ENCODE measurements at regions not wholly inside any gene's neighbourhood (a gene's known extent, or its start where the extent isn't known, plus 50 kb on each side); places are given as distances from the start of the nearest gene placed in this dataset.
"Not testable (repeated sequence)": the region's sequence is repeated elsewhere in the genome, so short reads cannot be mapped to it uniquely, and the experiment has no call there.

DNA sequence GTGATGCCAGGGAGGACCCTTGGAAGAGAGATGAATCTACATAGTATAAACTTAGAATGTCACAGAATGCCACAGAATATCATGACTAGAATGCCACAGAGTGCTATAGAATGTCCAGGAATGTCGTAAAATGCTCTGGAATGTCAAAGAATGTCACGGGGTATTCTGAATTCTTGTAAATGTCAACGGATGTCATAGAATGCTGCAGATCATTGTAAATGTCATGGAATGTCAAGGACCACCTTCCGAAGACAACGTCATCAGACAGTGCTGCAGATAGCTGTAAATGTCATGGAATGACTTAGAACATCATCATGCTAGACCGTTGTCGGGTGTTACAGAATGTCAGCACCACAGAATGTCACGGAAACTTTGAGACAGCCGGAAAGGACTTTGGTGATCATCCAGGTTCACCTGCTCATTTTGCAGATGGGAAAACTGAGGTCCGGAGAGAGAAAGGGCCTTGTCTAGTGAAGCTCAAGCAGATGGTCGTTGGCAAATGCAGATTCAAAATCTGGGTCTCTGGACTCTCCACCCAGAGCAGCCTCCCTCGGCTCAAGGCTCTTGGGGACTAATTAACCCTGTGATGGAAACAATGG lies 117.1 kb downstream of the LHX2 start:
- no peak for TF ChIP-seq PRRX2 (CRISPR knock-in tag; IDR thresholded peaks at IDR 0.05)
- TF ChIP-seq ZNF219 (CRISPR knock-in tag; IDR thresholded peaks at IDR 0.05; ENCODE audit: borderline replicate concordance), result no peak
- no peak for TF ChIP-seq ZNF121 (CRISPR knock-in tag; IDR thresholded peaks at IDR 0.05)
- TF ChIP-seq, protein P1, sequence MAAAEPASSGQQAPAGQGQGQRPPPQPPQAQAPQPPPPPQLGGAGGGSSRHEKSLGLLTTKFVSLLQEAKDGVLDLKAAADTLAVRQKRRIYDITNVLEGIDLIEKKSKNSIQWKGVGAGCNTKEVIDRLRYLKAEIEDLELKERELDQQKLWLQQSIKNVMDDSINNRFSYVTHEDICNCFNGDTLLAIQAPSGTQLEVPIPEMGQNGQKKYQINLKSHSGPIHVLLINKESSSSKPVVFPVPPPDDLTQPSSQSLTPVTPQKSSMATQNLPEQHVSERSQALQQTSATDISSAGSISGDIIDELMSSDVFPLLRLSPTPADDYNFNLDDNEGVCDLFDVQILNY (CRISPR knock-in tag; IDR thresholded peaks at IDR 0.05), result no peak
- no peak for TF ChIP-seq TCF7 (CRISPR knock-in tag; IDR thresholded peaks at IDR 0.05; ENCODE audit: low read depth)
- TF ChIP-seq, protein P2, sequence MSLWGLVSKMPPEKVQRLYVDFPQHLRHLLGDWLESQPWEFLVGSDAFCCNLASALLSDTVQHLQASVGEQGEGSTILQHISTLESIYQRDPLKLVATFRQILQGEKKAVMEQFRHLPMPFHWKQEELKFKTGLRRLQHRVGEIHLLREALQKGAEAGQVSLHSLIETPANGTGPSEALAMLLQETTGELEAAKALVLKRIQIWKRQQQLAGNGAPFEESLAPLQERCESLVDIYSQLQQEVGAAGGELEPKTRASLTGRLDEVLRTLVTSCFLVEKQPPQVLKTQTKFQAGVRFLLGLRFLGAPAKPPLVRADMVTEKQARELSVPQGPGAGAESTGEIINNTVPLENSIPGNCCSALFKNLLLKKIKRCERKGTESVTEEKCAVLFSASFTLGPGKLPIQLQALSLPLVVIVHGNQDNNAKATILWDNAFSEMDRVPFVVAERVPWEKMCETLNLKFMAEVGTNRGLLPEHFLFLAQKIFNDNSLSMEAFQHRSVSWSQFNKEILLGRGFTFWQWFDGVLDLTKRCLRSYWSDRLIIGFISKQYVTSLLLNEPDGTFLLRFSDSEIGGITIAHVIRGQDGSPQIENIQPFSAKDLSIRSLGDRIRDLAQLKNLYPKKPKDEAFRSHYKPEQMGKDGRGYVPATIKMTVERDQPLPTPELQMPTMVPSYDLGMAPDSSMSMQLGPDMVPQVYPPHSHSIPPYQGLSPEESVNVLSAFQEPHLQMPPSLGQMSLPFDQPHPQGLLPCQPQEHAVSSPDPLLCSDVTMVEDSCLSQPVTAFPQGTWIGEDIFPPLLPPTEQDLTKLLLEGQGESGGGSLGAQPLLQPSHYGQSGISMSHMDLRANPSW (CRISPR knock-in tag; conservative IDR thresholded peaks at IDR 0.05; ENCODE audit: low read depth), result no peak
- TF ChIP-seq, protein P3, sequence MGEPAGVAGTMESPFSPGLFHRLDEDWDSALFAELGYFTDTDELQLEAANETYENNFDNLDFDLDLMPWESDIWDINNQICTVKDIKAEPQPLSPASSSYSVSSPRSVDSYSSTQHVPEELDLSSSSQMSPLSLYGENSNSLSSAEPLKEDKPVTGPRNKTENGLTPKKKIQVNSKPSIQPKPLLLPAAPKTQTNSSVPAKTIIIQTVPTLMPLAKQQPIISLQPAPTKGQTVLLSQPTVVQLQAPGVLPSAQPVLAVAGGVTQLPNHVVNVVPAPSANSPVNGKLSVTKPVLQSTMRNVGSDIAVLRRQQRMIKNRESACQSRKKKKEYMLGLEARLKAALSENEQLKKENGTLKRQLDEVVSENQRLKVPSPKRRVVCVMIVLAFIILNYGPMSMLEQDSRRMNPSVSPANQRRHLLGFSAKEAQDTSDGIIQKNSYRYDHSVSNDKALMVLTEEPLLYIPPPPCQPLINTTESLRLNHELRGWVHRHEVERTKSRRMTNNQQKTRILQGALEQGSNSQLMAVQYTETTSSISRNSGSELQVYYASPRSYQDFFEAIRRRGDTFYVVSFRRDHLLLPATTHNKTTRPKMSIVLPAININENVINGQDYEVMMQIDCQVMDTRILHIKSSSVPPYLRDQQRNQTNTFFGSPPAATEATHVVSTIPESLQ (CRISPR knock-in tag; IDR thresholded peaks at IDR 0.05), result no peak
- no peak for TF ChIP-seq NFE2L1 (CRISPR knock-in tag; IDR thresholded peaks at IDR 0.05)
- TF ChIP-seq, protein P4, sequence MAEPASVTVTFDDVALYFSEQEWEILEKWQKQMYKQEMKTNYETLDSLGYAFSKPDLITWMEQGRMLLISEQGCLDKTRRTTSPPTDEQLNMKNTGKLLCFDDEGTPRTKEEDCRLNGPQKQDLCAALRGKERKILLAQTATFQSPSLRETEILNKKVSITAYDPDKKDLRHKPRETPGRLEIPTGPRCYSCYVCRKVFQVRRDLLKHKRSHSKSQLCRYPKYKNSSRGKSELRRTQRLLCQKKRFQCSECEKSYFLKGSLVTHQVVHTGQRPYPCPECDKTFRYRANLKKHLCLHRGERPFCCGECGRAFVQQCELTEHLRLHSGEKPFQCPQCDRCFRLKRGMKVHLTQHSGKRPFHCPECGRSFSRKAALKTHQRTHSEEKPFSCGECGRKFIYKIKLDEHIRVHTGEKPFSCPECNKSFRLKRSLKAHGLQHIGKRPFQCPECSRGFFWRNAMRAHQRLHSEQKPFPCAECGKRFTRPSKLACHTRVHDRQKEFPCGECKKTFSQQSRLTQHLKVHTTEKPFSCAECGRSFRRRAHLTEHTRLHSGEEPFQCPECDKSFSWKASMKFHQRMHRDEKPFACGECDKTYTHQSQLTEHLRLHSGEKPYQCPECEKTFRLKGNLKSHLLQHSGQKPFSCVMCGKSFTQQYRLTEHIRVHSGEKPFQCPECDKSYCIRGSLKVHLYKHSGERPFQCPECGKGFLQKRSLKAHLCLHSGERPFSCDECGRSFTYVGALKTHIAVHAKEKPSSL (CRISPR knock-in tag; conservative IDR thresholded peaks at IDR 0.05), result no peak
- TF ChIP-seq ATF1 (CRISPR knock-in tag; IDR thresholded peaks at IDR 0.05), result no peak
- no peak for TF ChIP-seq ZNF423 (CRISPR knock-in tag; IDR thresholded peaks at IDR 0.05)
- no peak for TF ChIP-seq FOXK1 (CRISPR knock-in tag; IDR thresholded peaks at IDR 0.05)
- Mint-ChIP-seq H3K27me3 (ENCODE audit: low read depth) (no peaks in the 10 kb centered on the region; the same call in 1 of the 2 replicates), H3K36me3 (no peaks in the 10 kb centered on the region), H3K27ac (no peak overlapping the region), H3K9me3 (no peaks in the 10 kb centered on the region), H3K4me1 (peaks cover 7% of the 10 kb centered on the region), H3K4me3 (no peak overlapping the region)
- CTCF ChIA-PET, result interaction anchor here (1.0 to 4.0 kb wide), 3 partner anchors 164 to 263 kb away, joined by 3 to 46 read pairs (median 3); no protein-coding TSS in a partner anchor
- ATAC-seq, result no peak
- no peak for DNase-seq (ENCODE audit: low spot score)
- POLR2A ChIA-PET, result no interaction called here

DNA sequence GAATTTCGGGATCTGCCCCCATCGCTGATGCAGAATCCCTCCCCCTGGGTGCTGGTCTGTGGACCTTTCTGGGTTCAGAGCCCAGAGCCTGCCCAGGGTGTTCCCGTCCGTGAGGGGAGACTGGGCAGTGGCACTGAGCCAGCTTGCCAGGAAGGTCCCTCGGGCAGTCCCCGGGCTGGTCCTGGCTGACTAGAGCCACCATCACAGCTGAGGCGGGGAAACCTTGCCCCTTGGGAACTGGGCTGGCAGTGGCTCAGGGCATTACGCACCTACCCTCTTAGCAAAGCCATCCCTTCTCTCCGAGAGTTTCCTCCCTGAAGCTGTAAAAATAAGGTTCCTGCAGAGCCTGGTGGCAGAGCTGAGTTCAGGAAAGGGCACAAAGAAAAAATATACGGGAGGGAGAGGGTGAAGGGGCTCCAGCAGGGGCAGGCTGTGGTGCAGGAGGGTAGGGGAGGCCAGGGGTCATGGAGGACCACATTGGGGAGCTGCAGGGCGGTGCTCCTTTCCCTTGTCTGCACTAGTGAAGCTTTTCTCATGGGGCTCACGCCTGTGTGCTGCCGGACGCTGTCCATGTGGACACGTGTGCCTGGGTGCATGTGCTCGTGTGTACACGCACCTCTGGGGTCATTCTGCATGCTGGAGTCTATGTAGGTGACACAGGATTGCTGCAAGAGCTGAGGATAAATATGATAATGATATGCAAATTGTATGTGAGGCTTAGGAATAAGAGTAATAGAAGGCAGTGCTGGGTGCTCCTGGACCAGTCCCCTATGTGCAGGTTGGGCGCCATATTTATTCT lies 118.9 kb downstream of the LHX2 start:
- ATAC-seq (no peak), DNase-seq (ENCODE audit: low spot score) (no peak)
- no peak for TF ChIP-seq ATF1 (CRISPR knock-in tag; IDR thresholded peaks at IDR 0.05)
- TF ChIP-seq ZNF121 (CRISPR knock-in tag; IDR thresholded peaks at IDR 0.05), result no peak
- no peak for TF ChIP-seq HMGA2 (CRISPR knock-in tag; IDR thresholded peaks at IDR 0.05)
- no peak for TF ChIP-seq FOXP1 (CRISPR knock-in tag; IDR thresholded peaks at IDR 0.05; ENCODE audit: borderline replicate concordance)
- no peak for TF ChIP-seq TEAD4 (CRISPR knock-in tag; IDR thresholded peaks at IDR 0.05)
- TF ChIP-seq, protein P5, sequence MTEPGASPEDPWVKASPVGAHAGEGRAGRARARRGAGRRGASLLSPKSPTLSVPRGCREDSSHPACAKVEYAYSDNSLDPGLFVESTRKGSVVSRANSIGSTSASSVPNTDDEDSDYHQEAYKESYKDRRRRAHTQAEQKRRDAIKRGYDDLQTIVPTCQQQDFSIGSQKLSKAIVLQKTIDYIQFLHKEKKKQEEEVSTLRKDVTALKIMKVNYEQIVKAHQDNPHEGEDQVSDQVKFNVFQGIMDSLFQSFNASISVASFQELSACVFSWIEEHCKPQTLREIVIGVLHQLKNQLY (CRISPR knock-in tag; IDR thresholded peaks at IDR 0.05), result no peak
- TF ChIP-seq ZNF263 (CRISPR knock-in tag; IDR thresholded peaks at IDR 0.05; ENCODE audit: low read depth), result no peak
- TF ChIP-seq, protein P6, sequence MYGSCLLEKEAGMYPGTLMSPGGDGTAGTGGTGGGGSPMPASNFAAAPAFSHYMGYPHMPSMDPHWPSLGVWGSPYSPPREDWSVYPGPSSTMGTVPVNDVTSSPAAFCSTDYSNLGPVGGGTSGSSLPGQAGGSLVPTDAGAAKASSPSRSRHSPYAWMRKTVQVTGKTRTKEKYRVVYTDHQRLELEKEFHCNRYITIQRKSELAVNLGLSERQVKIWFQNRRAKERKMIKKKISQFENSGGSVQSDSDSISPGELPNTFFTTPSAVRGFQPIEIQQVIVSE (CRISPR knock-in tag; IDR thresholded peaks at IDR 0.05; ENCODE audit: borderline replicate concordance), result no peak
- TF ChIP-seq TP53 (CRISPR knock-in tag; IDR thresholded peaks at IDR 0.05), result no peak
- TF ChIP-seq SMAD3 (CRISPR knock-in tag; IDR thresholded peaks at IDR 0.05; ENCODE audit: borderline replicate concordance), result no peak
- TF ChIP-seq ZNF232 (CRISPR knock-in tag; IDR thresholded peaks at IDR 0.05), result no peak
- no peak for TF ChIP-seq ZNF396 (CRISPR knock-in tag; IDR thresholded peaks at IDR 0.05; ENCODE audit: borderline replicate concordance)
- no peak for TF ChIP-seq PRRX2 (CRISPR knock-in tag; IDR thresholded peaks at IDR 0.05)
- H3K27me3 Mint-ChIP-seq (ENCODE audit: low read depth), result no peaks in the 10 kb centered on the region; the same call in 1 of the 2 replicates
- no peaks in the 10 kb centered on the region for H3K36me3 Mint-ChIP-seq
- no peaks in the 10 kb centered on the region for H3K4me1 Mint-ChIP-seq
- ChIA-PET CTCF (interaction anchor here (1.0 kb wide), 1 partner anchor 90 kb away, joined by 3 read pairs; no protein-coding TSS in a partner anchor), POLR2A (interaction anchor here (0.5 kb wide), 1 partner anchor 1362 kb away, joined by 3 read pairs; no protein-coding TSS in a partner anchor)
- no peak overlapping the region for H3K27ac Mint-ChIP-seq
- H3K9me3 Mint-ChIP-seq, result no peaks in the 10 kb centered on the region
- no peak overlapping the region for H3K4me3 Mint-ChIP-seq

DNA sequence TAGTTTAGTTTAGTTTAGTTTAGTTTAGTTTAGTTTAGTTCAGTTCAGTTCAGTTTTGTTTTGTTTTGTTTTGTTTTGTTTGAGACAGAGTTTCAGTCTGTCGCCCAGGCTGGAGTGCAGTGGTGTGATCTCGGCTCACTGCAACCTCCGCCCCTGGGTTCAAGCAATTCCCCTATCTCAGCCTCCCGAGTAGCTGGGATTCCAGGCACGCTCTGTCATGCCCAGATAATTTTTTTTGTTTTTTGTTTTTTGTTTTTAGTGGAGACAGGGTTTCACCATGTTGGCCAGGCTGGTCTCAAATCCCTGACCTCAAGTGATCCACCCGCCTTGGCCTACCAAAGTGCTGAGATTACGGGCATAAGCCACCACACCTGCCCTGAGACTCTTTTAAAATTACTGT lies 120.0 kb downstream of the LHX2 start:
- H3K4me3 Mint-ChIP-seq; H3K27ac Mint-ChIP-seq; H3K36me3 Mint-ChIP-seq; H3K9me3 Mint-ChIP-seq; ATAC-seq; H3K27me3 Mint-ChIP-seq (ENCODE audit: low read depth); DNase-seq (ENCODE audit: low spot score); POLR2A ChIA-PET; H3K4me1 Mint-ChIP-seq: not testable (repeated sequence)
- CTCF ChIA-PET, result interaction anchor here (0.6 to 1.9 kb wide), 4 partner anchors 78 to 194 kb away, joined by 3 to 5 read pairs (median 4); no protein-coding TSS in a partner anchor
